Skeletal muscle satellite cell (primary cell): ENCODE measurements at regions not wholly inside any gene's neighbourhood (a gene's known extent, or its start where the extent isn't known, plus 50 kb on each side); places are given as distances from the start of the nearest gene placed in this dataset.

Experiments
- H3K27me3 ChIP-seq: 2 replicates; pipeline ENCODE4 v1.7.0; 2013; ENCODE audit warnings: low read length; ENCODE audit not compliant: control insufficient read depth, insufficient read depth
- H3K36me3 ChIP-seq: 2 replicates; pipeline ENCODE4 v1.7.0; 2013; ENCODE audit warnings: mild to moderate bottlenecking, control low read depth, low read length; ENCODE audit not compliant: insufficient read depth
- H3K4me1 ChIP-seq: 2 replicates; pipeline ENCODE4 v1.7.0; 2013; ENCODE audit warnings: low read length; ENCODE audit not compliant: control insufficient read depth, insufficient read depth
- H3K4me2 ChIP-seq: 2 replicates; pipeline ENCODE4 v1.7.0; 2013; ENCODE audit warnings: mild to moderate bottlenecking, low read length
- H3K4me3 ChIP-seq: 2 replicates; pipeline ENCODE4 v1.7.0; 2013; ENCODE audit warnings: low read length
- H3K9ac ChIP-seq: 2 replicates; pipeline ENCODE4 v1.7.0; 2013; ENCODE audit warnings: mild to moderate bottlenecking, low read depth, low read length, moderate library complexity
- H3K9me3 ChIP-seq: replicated peaks from 2 replicates; pipeline ENCODE4 v1.7.0; 2013; ENCODE audit warnings: mild to moderate bottlenecking, control low read depth, low read length

GRCh38 chrX:21056622-21057021 lies 317.6 kb upstream of the CNKSR2 start:
- Histone ChIP-seq H3K27me3 (no peaks in the 10 kb centered on the region), H3K4me1 (no peaks in the 10 kb centered on the region), H3K9me3 (peaks cover 3% of the 10 kb centered on the region), H3K4me2 (no peak overlapping the region), H3K4me3 (no peak overlapping the region), H3K36me3 (no peaks in the 10 kb centered on the region), H3K9ac (no peak overlapping the region)

- H3K4me2 ChIP-seq, result no peak overlapping the region
- no peaks in the 10 kb centered on the region for H3K27me3 ChIP-seq
- H3K9ac ChIP-seq, result no peak overlapping the region
- H3K36me3 ChIP-seq, result no peaks in the 10 kb centered on the region
- H3K9me3 ChIP-seq, result no peaks in the 10 kb centered on the region
- H3K4me3 ChIP-seq, result no peak overlapping the region
- H3K4me1 ChIP-seq, result no peaks in the 10 kb centered on the region
These were observed 327.2 kb upstream of the CNKSR2 start for GRCh38 chrX:21047034-21047455.

GRCh38 chrX:21014326-21014725 lies 359.9 kb upstream of the CNKSR2 start:
- H3K9me3 ChIP-seq, result no peaks in the 10 kb centered on the region
- H3K4me2 ChIP-seq, result no peak overlapping the region
- no peak overlapping the region for H3K4me3 ChIP-seq
- no peak overlapping the region for H3K9ac ChIP-seq
- no peaks in the 10 kb centered on the region for H3K27me3 ChIP-seq
- no peaks in the 10 kb centered on the region for H3K36me3 ChIP-seq
- no peaks in the 10 kb centered on the region for H3K4me1 ChIP-seq

GRCh38 chrX:21004835-21005234 lies 369.4 kb upstream of the CNKSR2 start:
- Histone ChIP-seq H3K36me3 (no peaks in the 10 kb centered on the region), H3K4me2 (no peak overlapping the region), H3K9me3 (no peaks in the 10 kb centered on the region), H3K27me3 (no peaks in the 10 kb centered on the region), H3K9ac (no peak overlapping the region), H3K4me1 (peaks cover 7% of the 10 kb centered on the region), H3K4me3 (no peak overlapping the region)

- H3K4me3 ChIP-seq, result no peak overlapping the region
- H3K4me1 ChIP-seq, result no peaks in the 10 kb centered on the region
- H3K4me2 ChIP-seq, result no peak overlapping the region
- H3K27me3 ChIP-seq, result no peaks in the 10 kb centered on the region
- H3K9me3 ChIP-seq, result no peaks in the 10 kb centered on the region
- H3K9ac ChIP-seq, result no peak overlapping the region
- no peaks in the 10 kb centered on the region for H3K36me3 ChIP-seq
These were observed 378.4 kb upstream of the CNKSR2 start for GRCh38 chrX:20995829-20996228.

- H3K4me1 ChIP-seq, result no peaks in the 10 kb centered on the region
These were observed 384.9 kb upstream of the CNKSR2 start for GRCh38 chrX:20989361-20989760.

GRCh38 chrX:20988804-20989203 lies 385.4 kb upstream of the CNKSR2 start:
- no peak overlapping the region for H3K9ac ChIP-seq
- H3K4me2 ChIP-seq, result no peak overlapping the region
- no peaks in the 10 kb centered on the region for H3K4me1 ChIP-seq
- no peaks in the 10 kb centered on the region for H3K27me3 ChIP-seq
- no peaks in the 10 kb centered on the region for H3K36me3 ChIP-seq
- no peak overlapping the region for H3K4me3 ChIP-seq
- no peaks in the 10 kb centered on the region for H3K9me3 ChIP-seq

More at GRCh38 chrX:20989361-20989760, 384.9 kb upstream of the CNKSR2 start:
- Histone ChIP-seq H3K36me3 (no peaks in the 10 kb centered on the region), H3K9me3 (no peaks in the 10 kb centered on the region), H3K4me2 (no peak overlapping the region), H3K9ac (no peak overlapping the region), H3K4me3 (no peak overlapping the region), H3K27me3 (no peaks in the 10 kb centered on the region)

GRCh38 chrX:20988118-20988517 lies 386.1 kb upstream of the CNKSR2 start:
- Histone ChIP-seq H3K27me3 (no peaks in the 10 kb centered on the region), H3K4me1 (no peaks in the 10 kb centered on the region), H3K4me3 (no peak overlapping the region), H3K9me3 (no peaks in the 10 kb centered on the region), H3K9ac (no peak overlapping the region), H3K36me3 (no peaks in the 10 kb centered on the region), H3K4me2 (no peak overlapping the region)

GRCh38 chrX:20980426-20980825 lies 393.8 kb upstream of the CNKSR2 start:
- no peak overlapping the region for H3K4me3 ChIP-seq
- H3K36me3 ChIP-seq, result no peaks in the 10 kb centered on the region
- H3K4me1 ChIP-seq, result no peaks in the 10 kb centered on the region
- no peaks in the 10 kb centered on the region for H3K27me3 ChIP-seq
- no peak overlapping the region for H3K9ac ChIP-seq
- no peak overlapping the region for H3K4me2 ChIP-seq
- H3K9me3 ChIP-seq, result no peaks in the 10 kb centered on the region

GRCh38 chrX:20974326-20974725 lies 399.9 kb upstream of the CNKSR2 start:
- no peak overlapping the region for H3K4me2 ChIP-seq

GRCh38 chrX:20973038-20973437 lies 401.2 kb upstream of the CNKSR2 start:
- no peaks in the 10 kb centered on the region for H3K36me3 ChIP-seq
- no peak overlapping the region for H3K9ac ChIP-seq
- H3K4me1 ChIP-seq, result peaks cover 14% of the 10 kb centered on the region
- H3K4me2 ChIP-seq, result no peak overlapping the region
- H3K4me3 ChIP-seq, result no peak overlapping the region
- no peaks in the 10 kb centered on the region for H3K27me3 ChIP-seq
- no peaks in the 10 kb centered on the region for H3K9me3 ChIP-seq

More at GRCh38 chrX:20974326-20974725, 399.9 kb upstream of the CNKSR2 start:
- Histone ChIP-seq H3K4me1 (peaks cover 14% of the 10 kb centered on the region), H3K27me3 (no peaks in the 10 kb centered on the region), H3K4me3 (no peak overlapping the region), H3K36me3 (no peaks in the 10 kb centered on the region), H3K9me3 (no peaks in the 10 kb centered on the region), H3K9ac (no peak overlapping the region)

- Histone ChIP-seq H3K27me3 (no peaks in the 10 kb centered on the region), H3K4me3 (no peak overlapping the region), H3K4me2 (no peak overlapping the region), H3K9me3 (no peaks in the 10 kb centered on the region), H3K9ac (no peak overlapping the region), H3K4me1 (peaks cover 14% of the 10 kb centered on the region), H3K36me3 (no peaks in the 10 kb centered on the region)
These were observed 403.0 kb upstream of the CNKSR2 start for GRCh38 chrX:20971250-20971649.
